AG04449 (cell line): ENCODE measurements at regions not wholly inside any gene's neighbourhood (a gene's known extent, or its start where the extent isn't known, plus 50 kb on each side); places are given as distances from the start of the nearest gene placed in this dataset.

Source experiments
- CTCF ChIA-PET: fragments of 350-600 bp; formaldehyde crosslinking; extraction: SDS; loops from one replicate; lab custom pipeline; 2021; ENCODE audit warnings: antibody characterized with exemption; lab: Yijun Ruan, JAX
- POLR2A ChIA-PET: fragments of 400-600, 350-600 bp; formaldehyde crosslinking; extraction: SDS; loops from one replicate; lab custom pipeline; 2020; ENCODE audit warnings: antibody characterized with exemption, inconsistent platforms; lab: Yijun Ruan, JAX
- DNase-seq: peaks from one replicate; pipeline ENCODE4 v3.0.0-alpha.2; 2010; ENCODE audit warnings: low read depth, low spot score
- H3K4me3 ChIP-seq: 2 replicates; pipeline ENCODE4 v1.5.1; 2011; ENCODE audit warnings: low read depth, mild to moderate bottlenecking, control low read depth, low read length
- TF ChIP-seq, protein P1 (sequence below): IDR thresholded peaks from one replicate; pipeline ENCODE4 v1.5.1; 2011; ENCODE audit warnings: mild to moderate bottlenecking, moderate library complexity, low read length, control low read depth, inconsistent platforms; ENCODE audit not compliant: insufficient read depth; ENCODE audit errors: missing control alignments

- no peak for DNase-seq
- ChIA-PET CTCF (no interaction called here), POLR2A (no interaction called here)
- H3K4me3 ChIP-seq, result no peak overlapping the region
- TF ChIP-seq, protein P1, sequence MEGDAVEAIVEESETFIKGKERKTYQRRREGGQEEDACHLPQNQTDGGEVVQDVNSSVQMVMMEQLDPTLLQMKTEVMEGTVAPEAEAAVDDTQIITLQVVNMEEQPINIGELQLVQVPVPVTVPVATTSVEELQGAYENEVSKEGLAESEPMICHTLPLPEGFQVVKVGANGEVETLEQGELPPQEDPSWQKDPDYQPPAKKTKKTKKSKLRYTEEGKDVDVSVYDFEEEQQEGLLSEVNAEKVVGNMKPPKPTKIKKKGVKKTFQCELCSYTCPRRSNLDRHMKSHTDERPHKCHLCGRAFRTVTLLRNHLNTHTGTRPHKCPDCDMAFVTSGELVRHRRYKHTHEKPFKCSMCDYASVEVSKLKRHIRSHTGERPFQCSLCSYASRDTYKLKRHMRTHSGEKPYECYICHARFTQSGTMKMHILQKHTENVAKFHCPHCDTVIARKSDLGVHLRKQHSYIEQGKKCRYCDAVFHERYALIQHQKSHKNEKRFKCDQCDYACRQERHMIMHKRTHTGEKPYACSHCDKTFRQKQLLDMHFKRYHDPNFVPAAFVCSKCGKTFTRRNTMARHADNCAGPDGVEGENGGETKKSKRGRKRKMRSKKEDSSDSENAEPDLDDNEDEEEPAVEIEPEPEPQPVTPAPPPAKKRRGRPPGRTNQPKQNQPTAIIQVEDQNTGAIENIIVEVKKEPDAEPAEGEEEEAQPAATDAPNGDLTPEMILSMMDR, result no peak
These were observed 228.5 kb downstream of the ENC1 start for GRCh38 chr5:74412066-74412465.

GRCh38 chr5:74409712-74410111 is 230.8 kb downstream of the ENC1 start:
- no peak for DNase-seq
- ChIA-PET POLR2A (no interaction called here), CTCF (no interaction called here)
- H3K4me3 ChIP-seq, result no peak overlapping the region
- TF ChIP-seq, protein P1, result no peak

- ChIA-PET POLR2A (no interaction called here), CTCF (no interaction called here)
- DNase-seq, result no peak
- TF ChIP-seq, protein P1, result no peak
- no peak overlapping the region for H3K4me3 ChIP-seq
These were observed 231.3 kb downstream of the ENC1 start for GRCh38 chr5:74409166-74409706.

GRCh38 chr5:74408150-74409043 is 232.1 kb downstream of the ENC1 start:
- ChIA-PET POLR2A (no interaction called here), CTCF (interaction anchor here (1.5 kb wide), 1 partner anchor 10 kb away, joined by 4 read pairs; no protein-coding TSS in a partner anchor)
- no peak for DNase-seq
- TF ChIP-seq, protein P1, result no peak
- no peak overlapping the region for H3K4me3 ChIP-seq

DNA sequence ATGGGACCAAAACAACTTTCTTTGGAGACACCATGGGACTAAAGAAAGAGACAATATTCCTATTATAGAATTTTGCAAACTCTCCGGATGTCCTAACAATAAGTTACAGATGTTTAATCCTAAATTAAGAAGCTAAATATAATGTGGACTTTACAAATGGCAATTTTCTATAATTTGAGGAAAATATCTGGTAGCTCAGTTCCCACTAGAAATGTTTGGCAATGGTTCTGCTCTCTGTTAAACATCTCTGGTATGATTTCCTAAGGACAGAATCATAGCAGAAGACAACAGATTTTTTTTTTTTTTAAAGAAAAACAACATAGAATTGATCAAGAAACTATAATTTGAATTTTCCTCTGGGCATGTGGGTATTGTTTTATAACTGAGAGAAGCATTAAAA is 232.8 kb downstream of the ENC1 start:
- no peak for DNase-seq
- H3K4me3 ChIP-seq, result no peak overlapping the region
- TF ChIP-seq, protein P1, result no peak
- ChIA-PET CTCF (interaction anchor here (1.5 kb wide), 1 partner anchor 11 kb away, joined by 4 read pairs; no protein-coding TSS in a partner anchor), POLR2A (no interaction called here)

- no peak overlapping the region for H3K4me3 ChIP-seq
- no peak for DNase-seq
- TF ChIP-seq, protein P1, result no peak
- POLR2A ChIA-PET, result no interaction called here
- CTCF ChIA-PET, result interaction anchor here (1.5 kb wide), 1 partner anchor 12 kb away, joined by 4 read pairs; no protein-coding TSS in a partner anchor
These were observed 233.7 kb downstream of the ENC1 start for GRCh38 chr5:74406844-74407243.
